Uterus (tissue), 2 donors: ENCODE measurements at regions not wholly inside any gene's neighbourhood (a gene's known extent, or its start where the extent isn't known, plus 50 kb on each side); places are given as distances from the start of the nearest gene placed in this dataset.

Experiments
- CTCF ChIP-seq, 4 experiments: fragments of 200-600 bp in 2 of 4; fragments of 450-650 bp in 2 of 4; sonication (generic) in 2 of 4; IDR thresholded peaks; one replicate each; pipeline ENCODE4 v1.5.1; 2016 to 2019; ENCODE audit warnings: antibody characterized with exemption in 4 of 4, mild to moderate bottlenecking in 2 of 4, moderate library complexity in 1 of 4
- POLR2A ChIP-seq, 2 donors: fragments of 450-650 bp; IDR thresholded peaks; one replicate each; pipeline ENCODE4 v1.6.1; 2016; ENCODE audit warnings: antibody characterized with exemption in 2 of 2, mild to moderate bottlenecking in 1 of 2, moderate library complexity in 1 of 2

- TF ChIP-seq CTCF (IDR thresholded peaks at IDR 0.05), result no peak
- TF ChIP-seq POLR2A (IDR thresholded peaks at IDR 0.05), result no peak
Measured at GRCh38 chr4:94076498-94076897, 131.2 kb upstream of the SMARCAD1 start.
